PC-9 (cell line): ENCODE measurements at regions not wholly inside any gene's neighbourhood (a gene's known extent, or its start where the extent isn't known, plus 50 kb on each side); places are given as distances from the start of the nearest gene placed in this dataset.

ENCODE experiments used
- CTCF ChIP-seq: fragments of 200-600 bp; sonication (generic); conservative IDR thresholded peaks from 2 replicates; pipeline ENCODE4 v1.6.1; 2017; ENCODE audit warnings: mixed run types, antibody characterized with exemption, mild to moderate bottlenecking, moderate library complexity
- EZH2 ChIP-seq: fragments of 200-600 bp; sonication (generic); IDR thresholded peaks from 2 replicates; pipeline ENCODE4 v1.8.0; 2017; ENCODE audit warnings: antibody characterized with exemption, low read depth

- TF ChIP-seq CTCF (no peak), EZH2 (no peak)
These were observed 928.4 kb downstream of the EFNB2 start for GRCh38 chr13:105607016-105607415.
